22Rv1 (cell line): ENCODE measurements at regions not wholly inside any gene's neighbourhood (a gene's known extent, or its start where the extent isn't known, plus 50 kb on each side); places are given as distances from the start of the nearest gene placed in this dataset.

Experiments used
- CTCF ChIP-seq: fragments of 450-650 bp; IDR thresholded peaks from 2 replicates; pipeline ENCODE4 v1.5.1; 2017; ENCODE audit warnings: mild to moderate bottlenecking
- ZFX ChIP-seq: fragments of 450-650 bp; IDR thresholded peaks from 2 replicates; pipeline ENCODE4 v1.6.1; 2017; ENCODE audit warnings: antibody characterized with exemption, borderline replicate concordance

GRCh38 chr2:57965961-57966360, 80.6 kb upstream of the VRK2 start:
- no peak for TF ChIP-seq CTCF
- TF ChIP-seq ZFX, result no peak
